ENCODE measurements at regions not wholly inside any gene's neighbourhood (a gene's known extent, or its start where the extent isn't known, plus 50 kb on each side); places are given as distances from the start of the nearest gene placed in this dataset.
A peak's percentile ranks its signal among the peaks of the same experiment; 100 is the strongest.

DNA sequence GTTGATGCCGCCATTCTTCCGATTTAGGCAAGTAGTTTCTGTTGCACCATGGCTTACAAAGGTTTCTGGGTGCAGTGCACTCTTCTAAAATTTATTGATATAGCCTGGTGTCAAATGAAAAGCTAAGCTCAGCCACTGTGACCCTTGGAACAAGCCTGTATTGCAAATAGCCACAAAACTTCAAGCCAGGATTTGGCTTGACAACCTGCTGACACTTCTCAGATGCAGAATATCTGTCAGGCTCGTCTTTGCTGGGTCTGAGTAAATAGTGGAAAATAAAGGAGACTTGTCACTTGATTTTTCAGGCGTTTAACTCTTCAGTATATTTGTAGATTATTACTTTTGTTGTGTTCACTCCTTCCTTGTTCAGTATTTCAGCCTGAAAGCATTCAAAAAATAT is 871.8 kb downstream of the OTOL1 start (continued):
- TF ChIP-seq, protein P1, sequence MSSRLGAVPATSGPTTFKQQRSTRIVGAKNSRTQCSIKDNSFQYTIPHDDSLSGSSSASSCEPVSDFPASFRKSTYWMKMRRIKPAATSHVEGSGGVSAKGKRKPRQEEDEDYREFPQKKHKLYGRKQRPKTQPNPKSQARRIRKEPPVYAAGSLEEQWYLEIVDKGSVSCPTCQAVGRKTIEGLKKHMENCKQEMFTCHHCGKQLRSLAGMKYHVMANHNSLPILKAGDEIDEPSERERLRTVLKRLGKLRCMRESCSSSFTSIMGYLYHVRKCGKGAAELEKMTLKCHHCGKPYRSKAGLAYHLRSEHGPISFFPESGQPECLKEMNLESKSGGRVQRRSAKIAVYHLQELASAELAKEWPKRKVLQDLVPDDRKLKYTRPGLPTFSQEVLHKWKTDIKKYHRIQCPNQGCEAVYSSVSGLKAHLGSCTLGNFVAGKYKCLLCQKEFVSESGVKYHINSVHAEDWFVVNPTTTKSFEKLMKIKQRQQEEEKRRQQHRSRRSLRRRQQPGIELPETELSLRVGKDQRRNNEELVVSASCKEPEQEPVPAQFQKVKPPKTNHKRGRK (CRISPR knock-in tag; IDR thresholded peaks at IDR 0.05; ENCODE audit: borderline replicate concordance), result no peak
- no peak for TF ChIP-seq SOX15 (CRISPR knock-in tag; IDR thresholded peaks at IDR 0.05)
- no peak for TF ChIP-seq ESRRA (CRISPR knock-in tag; IDR thresholded peaks at IDR 0.05; ENCODE audit: borderline replicate concordance)
- no peak for TF ChIP-seq ZNF138 (CRISPR knock-in tag; conservative IDR thresholded peaks at IDR 0.05)
- no peak for TF ChIP-seq RORB (CRISPR knock-in tag; IDR thresholded peaks at IDR 0.05)
- no peak for TF ChIP-seq ZNF219 (CRISPR knock-in tag; IDR thresholded peaks at IDR 0.05; ENCODE audit: borderline replicate concordance)
- TF ChIP-seq ATF1 (CRISPR knock-in tag; IDR thresholded peaks at IDR 0.05), result no peak

DNA sequence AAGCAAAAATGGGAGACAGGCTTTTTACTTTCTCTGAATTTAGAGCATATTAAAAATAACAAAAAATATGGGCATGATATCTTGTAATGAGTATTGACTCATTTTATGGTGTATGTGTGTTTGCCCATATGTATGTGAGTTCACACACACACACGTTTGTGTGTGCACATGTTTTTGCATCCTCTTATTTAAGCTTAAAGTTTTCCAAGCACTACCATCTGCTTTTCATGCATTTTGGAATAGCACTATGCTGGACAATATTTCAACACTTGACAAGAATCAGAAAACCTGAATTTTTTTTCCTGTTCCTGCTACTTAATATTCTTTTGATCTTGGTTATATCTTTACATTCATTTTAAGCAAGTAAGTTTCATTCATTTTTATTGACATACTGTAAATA is 872.7 kb downstream of the OTOL1 start:
- H3K9me3 Mint-ChIP-seq, result peaks cover 17% of the 10 kb centered on the region
- no peak overlapping the region for H3K27ac Mint-ChIP-seq
- ATAC-seq (no peak), DNase-seq (ENCODE audit: low spot score) (no peak)
- TF ChIP-seq, protein P2, sequence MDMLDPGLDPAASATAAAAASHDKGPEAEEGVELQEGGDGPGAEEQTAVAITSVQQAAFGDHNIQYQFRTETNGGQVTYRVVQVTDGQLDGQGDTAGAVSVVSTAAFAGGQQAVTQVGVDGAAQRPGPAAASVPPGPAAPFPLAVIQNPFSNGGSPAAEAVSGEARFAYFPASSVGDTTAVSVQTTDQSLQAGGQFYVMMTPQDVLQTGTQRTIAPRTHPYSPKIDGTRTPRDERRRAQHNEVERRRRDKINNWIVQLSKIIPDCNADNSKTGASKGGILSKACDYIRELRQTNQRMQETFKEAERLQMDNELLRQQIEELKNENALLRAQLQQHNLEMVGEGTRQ (CRISPR knock-in tag; IDR thresholded peaks at IDR 0.05), result no peak
- TF ChIP-seq ELF4 (CRISPR knock-in tag; IDR thresholded peaks at IDR 0.05; ENCODE audit: low read depth), result no peak
- TF ChIP-seq FOXJ3 (CRISPR knock-in tag; IDR thresholded peaks at IDR 0.05; ENCODE audit: borderline replicate concordance), result no peak
- no peak for TF ChIP-seq SMAD3 (CRISPR knock-in tag; IDR thresholded peaks at IDR 0.05; ENCODE audit: borderline replicate concordance)
- no peak for TF ChIP-seq ZBTB21 (CRISPR knock-in tag; IDR thresholded peaks at IDR 0.05; ENCODE audit: borderline replicate concordance)
- POLR2A ChIA-PET, result no interaction called here
- CTCF ChIA-PET, result no interaction called here
- H3K4me3 Mint-ChIP-seq, result no peak overlapping the region
- peaks cover 18% of the 10 kb centered on the region for H3K36me3 Mint-ChIP-seq
- H3K4me1 Mint-ChIP-seq, result peaks cover 15% of the 10 kb centered on the region
- H3K27me3 Mint-ChIP-seq (ENCODE audit: low read depth), result no peaks in the 10 kb centered on the region; the same call in 1 of the 2 replicates

DNA sequence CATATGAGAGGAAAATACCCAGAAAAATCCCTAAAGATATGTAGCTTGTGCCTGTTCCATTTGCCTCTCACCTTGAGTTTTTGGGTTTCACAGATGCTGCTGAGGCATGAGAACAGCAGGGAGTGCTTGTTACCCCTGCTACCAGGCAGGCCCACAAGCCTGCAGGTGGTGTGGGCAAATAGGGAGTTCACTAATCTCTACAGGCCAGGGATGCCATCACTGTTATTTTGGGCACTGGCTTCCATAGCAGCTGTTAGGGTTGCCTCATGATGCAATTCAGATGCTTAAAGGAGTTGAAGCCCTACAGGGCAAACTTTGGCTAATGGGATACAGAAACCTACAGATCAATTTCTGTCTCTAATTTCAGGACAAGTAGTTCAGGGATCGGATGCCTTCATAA is 873.5 kb downstream of the OTOL1 start:
- Mint-ChIP-seq H3K4me3 (no peak overlapping the region), H3K36me3 (peaks cover 23% of the 10 kb centered on the region), H3K27me3 (ENCODE audit: low read depth) (no peaks in the 10 kb centered on the region; the same call in 1 of the 2 replicates), H3K4me1 (peaks cover 13% of the 10 kb centered on the region), H3K9me3 (peaks cover 23% of the 10 kb centered on the region), H3K27ac (no peak overlapping the region)
- ChIA-PET POLR2A (no interaction called here), CTCF (no interaction called here)
- ATAC-seq (peak; percentile 60), DNase-seq (ENCODE audit: low spot score) (no peak)
- TF ChIP-seq CBFB (CRISPR knock-in tag; IDR thresholded peaks at IDR 0.05; ENCODE audit: low read depth) (no peak), NR1H2 (CRISPR knock-in tag; IDR thresholded peaks at IDR 0.05) (no peak), ESRRA (CRISPR knock-in tag; IDR thresholded peaks at IDR 0.05; ENCODE audit: borderline replicate concordance) (no peak), NR3C1 (CRISPR knock-in tag; conservative IDR thresholded peaks at IDR 0.05; ENCODE audit: low read depth) (no peak), SMAD4 (CRISPR knock-in tag; IDR thresholded peaks at IDR 0.05) (no peak), ZNF396 (CRISPR knock-in tag; IDR thresholded peaks at IDR 0.05; ENCODE audit: borderline replicate concordance) (no peak), IRF2 (CRISPR knock-in tag; IDR thresholded peaks at IDR 0.05; ENCODE audit: borderline replicate concordance, low read depth) (no peak)
- TF ChIP-seq, protein P3, sequence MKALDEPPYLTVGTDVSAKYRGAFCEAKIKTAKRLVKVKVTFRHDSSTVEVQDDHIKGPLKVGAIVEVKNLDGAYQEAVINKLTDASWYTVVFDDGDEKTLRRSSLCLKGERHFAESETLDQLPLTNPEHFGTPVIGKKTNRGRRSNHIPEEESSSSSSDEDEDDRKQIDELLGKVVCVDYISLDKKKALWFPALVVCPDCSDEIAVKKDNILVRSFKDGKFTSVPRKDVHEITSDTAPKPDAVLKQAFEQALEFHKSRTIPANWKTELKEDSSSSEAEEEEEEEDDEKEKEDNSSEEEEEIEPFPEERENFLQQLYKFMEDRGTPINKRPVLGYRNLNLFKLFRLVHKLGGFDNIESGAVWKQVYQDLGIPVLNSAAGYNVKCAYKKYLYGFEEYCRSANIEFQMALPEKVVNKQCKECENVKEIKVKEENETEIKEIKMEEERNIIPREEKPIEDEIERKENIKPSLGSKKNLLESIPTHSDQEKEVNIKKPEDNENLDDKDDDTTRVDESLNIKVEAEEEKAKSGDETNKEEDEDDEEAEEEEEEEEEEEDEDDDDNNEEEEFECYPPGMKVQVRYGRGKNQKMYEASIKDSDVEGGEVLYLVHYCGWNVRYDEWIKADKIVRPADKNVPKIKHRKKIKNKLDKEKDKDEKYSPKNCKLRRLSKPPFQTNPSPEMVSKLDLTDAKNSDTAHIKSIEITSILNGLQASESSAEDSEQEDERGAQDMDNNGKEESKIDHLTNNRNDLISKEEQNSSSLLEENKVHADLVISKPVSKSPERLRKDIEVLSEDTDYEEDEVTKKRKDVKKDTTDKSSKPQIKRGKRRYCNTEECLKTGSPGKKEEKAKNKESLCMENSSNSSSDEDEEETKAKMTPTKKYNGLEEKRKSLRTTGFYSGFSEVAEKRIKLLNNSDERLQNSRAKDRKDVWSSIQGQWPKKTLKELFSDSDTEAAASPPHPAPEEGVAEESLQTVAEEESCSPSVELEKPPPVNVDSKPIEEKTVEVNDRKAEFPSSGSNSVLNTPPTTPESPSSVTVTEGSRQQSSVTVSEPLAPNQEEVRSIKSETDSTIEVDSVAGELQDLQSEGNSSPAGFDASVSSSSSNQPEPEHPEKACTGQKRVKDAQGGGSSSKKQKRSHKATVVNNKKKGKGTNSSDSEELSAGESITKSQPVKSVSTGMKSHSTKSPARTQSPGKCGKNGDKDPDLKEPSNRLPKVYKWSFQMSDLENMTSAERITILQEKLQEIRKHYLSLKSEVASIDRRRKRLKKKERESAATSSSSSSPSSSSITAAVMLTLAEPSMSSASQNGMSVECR (CRISPR knock-in tag; IDR thresholded peaks at IDR 0.05; ENCODE audit: borderline replicate concordance), result no peak
- TF ChIP-seq, protein P4, sequence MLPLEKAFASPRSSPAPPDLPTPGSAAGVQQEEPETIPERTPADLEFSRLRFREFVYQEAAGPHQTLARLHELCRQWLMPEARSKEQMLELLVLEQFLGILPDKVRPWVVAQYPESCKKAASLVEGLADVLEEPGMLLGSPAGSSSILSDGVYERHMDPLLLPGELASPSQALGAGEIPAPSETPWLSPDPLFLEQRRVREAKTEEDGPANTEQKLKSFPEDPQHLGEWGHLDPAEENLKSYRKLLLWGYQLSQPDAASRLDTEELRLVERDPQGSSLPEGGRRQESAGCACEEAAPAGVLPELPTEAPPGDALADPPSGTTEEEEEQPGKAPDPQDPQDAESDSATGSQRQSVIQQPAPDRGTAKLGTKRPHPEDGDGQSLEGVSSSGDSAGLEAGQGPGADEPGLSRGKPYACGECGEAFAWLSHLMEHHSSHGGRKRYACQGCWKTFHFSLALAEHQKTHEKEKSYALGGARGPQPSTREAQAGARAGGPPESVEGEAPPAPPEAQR (CRISPR knock-in tag; IDR thresholded peaks at IDR 0.05), result no peak
- TF ChIP-seq, protein P5, sequence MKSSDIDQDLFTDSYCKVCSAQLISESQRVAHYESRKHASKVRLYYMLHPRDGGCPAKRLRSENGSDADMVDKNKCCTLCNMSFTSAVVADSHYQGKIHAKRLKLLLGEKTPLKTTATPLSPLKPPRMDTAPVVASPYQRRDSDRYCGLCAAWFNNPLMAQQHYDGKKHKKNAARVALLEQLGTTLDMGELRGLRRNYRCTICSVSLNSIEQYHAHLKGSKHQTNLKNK (CRISPR knock-in tag; IDR thresholded peaks at IDR 0.05), result no peak
- TF ChIP-seq, protein P6, sequence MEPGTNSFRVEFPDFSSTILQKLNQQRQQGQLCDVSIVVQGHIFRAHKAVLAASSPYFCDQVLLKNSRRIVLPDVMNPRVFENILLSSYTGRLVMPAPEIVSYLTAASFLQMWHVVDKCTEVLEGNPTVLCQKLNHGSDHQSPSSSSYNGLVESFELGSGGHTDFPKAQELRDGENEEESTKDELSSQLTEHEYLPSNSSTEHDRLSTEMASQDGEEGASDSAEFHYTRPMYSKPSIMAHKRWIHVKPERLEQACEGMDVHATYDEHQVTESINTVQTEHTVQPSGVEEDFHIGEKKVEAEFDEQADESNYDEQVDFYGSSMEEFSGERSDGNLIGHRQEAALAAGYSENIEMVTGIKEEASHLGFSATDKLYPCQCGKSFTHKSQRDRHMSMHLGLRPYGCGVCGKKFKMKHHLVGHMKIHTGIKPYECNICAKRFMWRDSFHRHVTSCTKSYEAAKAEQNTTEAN (CRISPR knock-in tag; IDR thresholded peaks at IDR 0.05), result no peak
- TF ChIP-seq, protein P7, sequence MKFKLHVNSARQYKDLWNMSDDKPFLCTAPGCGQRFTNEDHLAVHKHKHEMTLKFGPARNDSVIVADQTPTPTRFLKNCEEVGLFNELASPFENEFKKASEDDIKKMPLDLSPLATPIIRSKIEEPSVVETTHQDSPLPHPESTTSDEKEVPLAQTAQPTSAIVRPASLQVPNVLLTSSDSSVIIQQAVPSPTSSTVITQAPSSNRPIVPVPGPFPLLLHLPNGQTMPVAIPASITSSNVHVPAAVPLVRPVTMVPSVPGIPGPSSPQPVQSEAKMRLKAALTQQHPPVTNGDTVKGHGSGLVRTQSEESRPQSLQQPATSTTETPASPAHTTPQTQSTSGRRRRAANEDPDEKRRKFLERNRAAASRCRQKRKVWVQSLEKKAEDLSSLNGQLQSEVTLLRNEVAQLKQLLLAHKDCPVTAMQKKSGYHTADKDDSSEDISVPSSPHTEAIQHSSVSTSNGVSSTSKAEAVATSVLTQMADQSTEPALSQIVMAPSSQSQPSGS (CRISPR knock-in tag; IDR thresholded peaks at IDR 0.05; ENCODE audit: borderline replicate concordance, low read depth), result no peak

Measured in WTC11 (cell line).